Liver (tissue), 8 donors: ENCODE measurements at regions not wholly inside any gene's neighbourhood (a gene's known extent, or its start where the extent isn't known, plus 50 kb on each side); places are given as distances from the start of the nearest gene placed in this dataset.

ENCODE experiments used
- DNase-seq: peaks from one replicate; pipeline ENCODE4 v3.0.0-alpha.2; 2017; ENCODE audit warnings: low spot score
- H3K27ac ChIP-seq, 2 donors: one replicate each; pipeline ENCODE4 v1.7.0; 2013; ENCODE audit warnings: inconsistent platforms in 2 of 2, low read length in 2 of 2, control low read depth in 1 of 2, low read depth in 1 of 2, mild to moderate bottlenecking in 1 of 2
- H3K27me3 ChIP-seq, 4 donors: one replicate each; pipeline versions ENCODE4 v1.6.1 to v1.7.0; 2013; ENCODE audit warnings: low read length in 3 of 4, inconsistent platforms in 1 of 4, mild to moderate bottlenecking in 1 of 4, moderate library complexity in 1 of 4; ENCODE audit not compliant: control insufficient read depth in 4 of 4, insufficient read depth in 4 of 4
- H3K36me3 ChIP-seq, 4 donors: one replicate each; pipeline versions ENCODE4 v1.6.1 to v1.7.0; 2013; ENCODE audit warnings: low read length in 3 of 4, mild to moderate bottlenecking in 3 of 4, low read depth in 1 of 4, moderate library complexity in 1 of 4; ENCODE audit not compliant: control insufficient read depth in 4 of 4, insufficient read depth in 3 of 4
- H3K4me1 ChIP-seq, 4 donors: one replicate each; pipeline versions ENCODE4 v1.6.1 to v1.7.0; 2013; ENCODE audit warnings: low read length in 3 of 4, mild to moderate bottlenecking in 3 of 4, moderate library complexity in 1 of 4; ENCODE audit not compliant: control insufficient read depth in 4 of 4, insufficient read depth in 4 of 4
- H3K4me3 ChIP-seq, 3 donors: one replicate each; pipeline versions ENCODE4 v1.6.1 to v1.7.0; 2013; ENCODE audit warnings: low read length in 3 of 3, control low read depth in 1 of 3, low read depth in 1 of 3, mild to moderate bottlenecking in 1 of 3
- H3K9ac ChIP-seq, 2 donors: one replicate each; pipeline ENCODE4 v1.7.0; 2013; ENCODE audit warnings: low read length in 2 of 2, mild to moderate bottlenecking in 2 of 2, moderate library complexity in 2 of 2, control low read depth in 1 of 2, low read depth in 1 of 2
- H3K9me3 ChIP-seq, 4 donors: one replicate each; pipeline versions ENCODE4 v1.6.1 to v1.7.0; 2013; ENCODE audit warnings: low read length in 3 of 4; ENCODE audit not compliant: control insufficient read depth in 4 of 4
- ATF3 ChIP-seq: IDR thresholded peaks from 2 replicates; pipeline ENCODE4 v1.6.1; 2016; ENCODE audit warnings: antibody characterized with exemption
- CTCF ChIP-seq: fragments of 150-350 bp; IDR thresholded peaks from 2 replicates; pipeline ENCODE4 v1.5.1; 2017; ENCODE audit warnings: improper control_type of control experiment, low read depth, low read length; ENCODE audit not compliant: missing input control
- EGR1 ChIP-seq, 2 donors: IDR thresholded peaks; 2 replicates each; pipeline ENCODE4 v1.6.1; 2016 to 2018; ENCODE audit warnings: antibody characterized with exemption in 2 of 2, low read depth in 2 of 2
- FOXA1 ChIP-seq: IDR thresholded peaks from 2 replicates; pipeline ENCODE4 v1.6.1; 2016; ENCODE audit warnings: antibody characterized with exemption
- FOXA2 ChIP-seq: IDR thresholded peaks from 2 replicates; pipeline ENCODE4 v1.6.1; 2016; ENCODE audit warnings: antibody characterized with exemption
- HNF4A ChIP-seq, 2 donors: conservative IDR thresholded peaks; 2 replicates each; pipeline ENCODE4 v1.6.1; 2016; ENCODE audit warnings: antibody characterized with exemption in 2 of 2, mild to moderate bottlenecking in 2 of 2
- HNF4G ChIP-seq: IDR thresholded peaks from 2 replicates; pipeline ENCODE4 v1.6.1; 2016; ENCODE audit warnings: antibody characterized with exemption
- NR2F2 ChIP-seq: IDR thresholded peaks from 2 replicates; pipeline ENCODE4 v1.6.1; 2016; ENCODE audit warnings: antibody characterized with exemption
- RAD21 ChIP-seq, 2 donors: IDR thresholded peaks; 2 replicates each; pipeline ENCODE4 v1.6.1; 2016; ENCODE audit warnings: antibody characterized with exemption in 2 of 2, mild to moderate bottlenecking in 2 of 2
- REST ChIP-seq: IDR thresholded peaks from 2 replicates; pipeline ENCODE4 v1.6.1; 2016; ENCODE audit warnings: antibody characterized with exemption, mild to moderate bottlenecking
- RXRA ChIP-seq, 2 donors: IDR thresholded peaks; 2 replicates each; pipeline ENCODE4 v1.6.1; 2017 to 2018; ENCODE audit warnings: antibody characterized with exemption in 2 of 2, mild to moderate bottlenecking in 1 of 2
- SP1 ChIP-seq: IDR thresholded peaks from 2 replicates; pipeline ENCODE4 v1.6.1; 2018; ENCODE audit warnings: antibody characterized with exemption, mild to moderate bottlenecking
- TAF1 ChIP-seq: conservative IDR thresholded peaks from 2 replicates; pipeline ENCODE4 v1.6.1; 2016; ENCODE audit warnings: antibody characterized with exemption, mild to moderate bottlenecking
- YY1 ChIP-seq: IDR thresholded peaks from 2 replicates; pipeline ENCODE4 v1.6.1; 2016; ENCODE audit warnings: antibody characterized with exemption, mild to moderate bottlenecking
- ZBTB33 ChIP-seq: IDR thresholded peaks from 2 replicates; pipeline ENCODE4 v1.6.1; 2016; ENCODE audit warnings: antibody characterized with exemption
- WGBS: extraction: QIAGEN DNeasy Blood & Tissue Kit; methylation state at CpG from one replicate; pipeline ENCODE4 v1.1.7; 2013; 5-methylcytosine and 5-hydroxymethylcytosine counted together
- donor health status: healthy.
- donor health status: healthy.
- donor health status: healthy.
- donor health status: healthy.
- donor health status: healthy.

- Histone ChIP-seq H3K4me3 (no peak overlapping the region), H3K36me3 (no peaks in the 10 kb centered on the region), H3K27me3 (peaks cover 0 to 7% (median 0%) of the 10 kb centered on the region in 4 donors), H3K9me3 (no peaks in the 10 kb centered on the region), H3K4me1 (no peaks in the 10 kb centered on the region), H3K27ac (no peak overlapping the region), H3K9ac (no peak overlapping the region)
- DNase-seq: no peak
- no peak for TF ChIP-seq ZBTB33
- TF ChIP-seq YY1: no peak
- WGBS: 59% methylated on average over 1 of the region's 1 CpG
Measured at GRCh38 chr10:120644556-120645410, 187.8 kb downstream of the PLPP4 start.

- WGBS: 73% methylated on average over 6 of the region's 6 CpGs
- H3K4me3 ChIP-seq: no peak overlapping the region
- no peaks in the 10 kb centered on the region for H3K4me1 ChIP-seq
- DNase-seq: no peak
- H3K27ac ChIP-seq: no peak overlapping the region
- H3K9me3 ChIP-seq: no peaks in the 10 kb centered on the region
- no peaks in the 10 kb centered on the region for H3K36me3 ChIP-seq
- TF ChIP-seq ZBTB33: no peak
- no peak for TF ChIP-seq TAF1
- TF ChIP-seq SP1: no peak
- no peak for TF ChIP-seq RXRA (IDR thresholded peaks at IDR 0.05)
- TF ChIP-seq RAD21 (IDR thresholded peaks at IDR 0.05): no peak
- no peak for TF ChIP-seq NR2F2
- no peak for TF ChIP-seq EGR1 (IDR thresholded peaks at IDR 0.05; ENCODE audit: low read depth in 2 of 2)
- no peak for TF ChIP-seq HNF4G
- TF ChIP-seq FOXA1: no peak
- H3K27me3 ChIP-seq: peaks cover 0 to 7% (median 0%) of the 10 kb centered on the region in 4 donors
- no peak overlapping the region for H3K9ac ChIP-seq
Measured at GRCh38 chr10:120646159-120646732, 189.2 kb downstream of the PLPP4 start.

- Histone ChIP-seq H3K27me3 (peaks cover 0 to 8% (median 0%) of the 10 kb centered on the region in 4 donors), H3K36me3 (no peaks in the 10 kb centered on the region), H3K4me1 (no peaks in the 10 kb centered on the region), H3K9ac (no peak overlapping the region), H3K9me3 (no peaks in the 10 kb centered on the region), H3K4me3 (no peak overlapping the region), H3K27ac (no peak overlapping the region)
- no peak for DNase-seq
- 89% methylated on average over 5 of the region's 5 CpGs for WGBS
- TF ChIP-seq TAF1: no peak
- no peak for TF ChIP-seq ATF3
- no peak for TF ChIP-seq SP1
- no peak for TF ChIP-seq HNF4A (conservative IDR thresholded peaks at IDR 0.05)
- TF ChIP-seq REST: no peak
- TF ChIP-seq CTCF: no peak
- no peak for TF ChIP-seq FOXA1
- TF ChIP-seq EGR1 (IDR thresholded peaks at IDR 0.05; ENCODE audit: low read depth in 2 of 2): no peak
- no peak for TF ChIP-seq FOXA2
Measured at GRCh38 chr10:120646738-120647456, 189.9 kb downstream of the PLPP4 start.
